DMS79 treated with DMSO at 0.1 percent for 48 hours (cell line): ENCODE measurements at regions not wholly inside any gene's neighbourhood (a gene's known extent, or its start where the extent isn't known, plus 50 kb on each side); places are given as distances from the start of the nearest gene placed in this dataset.

ENCODE experiments used
- DNase-seq: peaks from one replicate; lab custom pipeline; 2025; lab: John Stamatoyannopoulos, UW

GRCh38 chr18:41621177-41621576 is 333.9 kb upstream of the PIK3C3 start:
- no peak for DNase-seq

- no peak for DNase-seq
Observed at GRCh38 chr18:41618147-41618546, 336.9 kb upstream of the PIK3C3 start.

GRCh38 chr18:41617647-41618046 is 337.4 kb upstream of the PIK3C3 start:
- DNase-seq: no peak

- no peak for DNase-seq
Observed at GRCh38 chr18:41613003-41613609, 341.9 kb upstream of the PIK3C3 start.

GRCh38 chr18:41604964-41605363 is 350.1 kb upstream of the PIK3C3 start:
- no peak for DNase-seq

- no peak for DNase-seq
Observed at GRCh38 chr18:41602034-41602433, 353.0 kb upstream of the PIK3C3 start.

GRCh38 chr18:41600693-41601391 is 354.2 kb upstream of the PIK3C3 start:
- no peak for DNase-seq

GRCh38 chr18:41599466-41599865 is 355.6 kb upstream of the PIK3C3 start:
- no peak for DNase-seq

GRCh38 chr18:41594582-41594981 is 360.5 kb upstream of the PIK3C3 start:
- DNase-seq: no peak

GRCh38 chr18:41593171-41593675 is 361.8 kb upstream of the PIK3C3 start:
- no peak for DNase-seq

- DNase-seq: no peak
Observed at GRCh38 chr18:41587976-41588375, 367.1 kb upstream of the PIK3C3 start.

- DNase-seq: no peak
Observed at GRCh38 chr18:41585512-41585911, 369.5 kb upstream of the PIK3C3 start.

- DNase-seq: no peak
Observed at GRCh38 chr18:41579185-41579584, 375.8 kb upstream of the PIK3C3 start.

GRCh38 chr18:41577529-41577928 is 377.5 kb upstream of the PIK3C3 start:
- no peak for DNase-seq

GRCh38 chr18:41576643-41577042 is 378.4 kb upstream of the PIK3C3 start:
- DNase-seq: no peak

- no peak for DNase-seq
Observed at GRCh38 chr18:41569867-41570266, 385.2 kb upstream of the PIK3C3 start.

GRCh38 chr18:41561961-41562360 is 393.1 kb upstream of the PIK3C3 start:
- DNase-seq: no peak

- DNase-seq: no peak
Observed at GRCh38 chr18:41558715-41559114, 396.3 kb upstream of the PIK3C3 start.

- DNase-seq: no peak
Observed at GRCh38 chr18:41553716-41554115, 401.3 kb upstream of the PIK3C3 start.

GRCh38 chr18:41548521-41549260 is 406.3 kb upstream of the PIK3C3 start:
- no peak for DNase-seq

- DNase-seq: no peak
Observed at GRCh38 chr18:41545091-41545888, 409.7 kb upstream of the PIK3C3 start.

GRCh38 chr18:41543815-41544214 is 411.2 kb upstream of the PIK3C3 start:
- DNase-seq: no peak
